Testis (tissue), 2 donors: ENCODE measurements at regions not wholly inside any gene's neighbourhood (a gene's known extent, or its start where the extent isn't known, plus 50 kb on each side); places are given as distances from the start of the nearest gene placed in this dataset.
"Not testable (repeated sequence)": the region's sequence is repeated elsewhere in the genome, so short reads cannot be mapped to it uniquely, and the experiment has no call there.

Experiments
- DNase-seq: peaks from one replicate; pipeline ENCODE4 v3.0.0-alpha.2; 2019
- H3K27ac ChIP-seq, 2 donors: fragments of 200-600 bp; sonication (generic); one replicate each; pipeline ENCODE4 v1.5.1; 2019
- H3K27me3 ChIP-seq: fragments of 200-600 bp; sonication (generic); one replicate; pipeline ENCODE4 v1.5.1; 2019
- H3K36me3 ChIP-seq: fragments of 200-600 bp; sonication (generic); one replicate; pipeline ENCODE4 v1.5.1; 2017; ENCODE audit warnings: low read depth; ENCODE audit errors: missing control alignments
- H3K4me1 ChIP-seq: fragments of 200-600 bp; sonication (generic); one replicate; pipeline ENCODE4 v1.5.1; 2019
- H3K4me3 ChIP-seq, 2 donors: fragments of 200-600 bp; sonication (generic); one replicate each; pipeline ENCODE4 v1.5.1; 2017 to 2019
- H3K9me3 ChIP-seq: fragments of 200-600 bp; sonication (generic); one replicate; pipeline ENCODE4 v1.5.1; 2017
- POLR2A ChIP-seq: fragments of 450-650 bp; IDR thresholded peaks from one replicate; pipeline ENCODE4 v1.6.1; 2017; ENCODE audit warnings: antibody characterized with exemption, mild to moderate bottlenecking, moderate library complexity
- WGBS, 2 donors: methylation state at CpG; one replicate each; pipeline ENCODE4 v1.1.5; 2018; 5-methylcytosine and 5-hydroxymethylcytosine counted together
- intact Hi-C: fragments of 100-400 bp; cut with DNase I; formaldehyde crosslinking; loops from one replicate; pipeline ENCODE4 v1.15.1; 2023; ENCODE audit warnings: low total_unique reads
- TF ChIP-seq, protein P1 (sequence below), 3 experiments: fragments of 450-650 bp in 2 of 3; fragments of 200-600 bp in 1 of 3; sonication (generic) in 1 of 3; IDR thresholded peaks; one replicate each; pipeline ENCODE4 v1.5.1; 2016 to 2019; ENCODE audit warnings: antibody characterized with exemption in 3 of 3, mild to moderate bottlenecking in 2 of 3, moderate library complexity in 1 of 3

DNA sequence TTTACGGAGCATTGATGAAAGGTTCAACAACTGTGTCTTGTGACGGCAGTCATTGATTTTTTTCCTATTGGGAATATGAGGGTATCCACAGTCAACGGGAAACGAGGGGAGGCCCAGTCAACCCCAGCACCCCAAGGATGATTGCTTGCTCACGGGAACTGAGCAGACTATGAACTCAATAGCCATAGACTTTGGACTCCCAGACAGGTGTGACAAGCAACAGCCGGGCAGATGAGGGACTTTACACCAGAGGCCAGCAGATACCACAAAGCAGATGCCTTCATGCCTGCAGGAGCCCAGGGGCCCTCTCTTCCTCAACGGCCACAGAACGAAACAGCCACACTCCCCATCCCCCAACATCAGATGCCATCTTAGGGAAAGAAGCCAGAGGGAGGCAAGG is 80.3 kb upstream of the FLT1 start:
- Histone ChIP-seq H3K4me1 (no peaks in the 10 kb centered on the region), H3K9me3 (no peaks in the 10 kb centered on the region), H3K27me3 (no peaks in the 10 kb centered on the region), H3K27ac (no peak overlapping the region), H3K4me3 (no peak overlapping the region), H3K36me3 (no peaks in the 10 kb centered on the region)
- intact Hi-C loops: no loop called here
- TF ChIP-seq POLR2A: no peak
- TF ChIP-seq, protein P1, sequence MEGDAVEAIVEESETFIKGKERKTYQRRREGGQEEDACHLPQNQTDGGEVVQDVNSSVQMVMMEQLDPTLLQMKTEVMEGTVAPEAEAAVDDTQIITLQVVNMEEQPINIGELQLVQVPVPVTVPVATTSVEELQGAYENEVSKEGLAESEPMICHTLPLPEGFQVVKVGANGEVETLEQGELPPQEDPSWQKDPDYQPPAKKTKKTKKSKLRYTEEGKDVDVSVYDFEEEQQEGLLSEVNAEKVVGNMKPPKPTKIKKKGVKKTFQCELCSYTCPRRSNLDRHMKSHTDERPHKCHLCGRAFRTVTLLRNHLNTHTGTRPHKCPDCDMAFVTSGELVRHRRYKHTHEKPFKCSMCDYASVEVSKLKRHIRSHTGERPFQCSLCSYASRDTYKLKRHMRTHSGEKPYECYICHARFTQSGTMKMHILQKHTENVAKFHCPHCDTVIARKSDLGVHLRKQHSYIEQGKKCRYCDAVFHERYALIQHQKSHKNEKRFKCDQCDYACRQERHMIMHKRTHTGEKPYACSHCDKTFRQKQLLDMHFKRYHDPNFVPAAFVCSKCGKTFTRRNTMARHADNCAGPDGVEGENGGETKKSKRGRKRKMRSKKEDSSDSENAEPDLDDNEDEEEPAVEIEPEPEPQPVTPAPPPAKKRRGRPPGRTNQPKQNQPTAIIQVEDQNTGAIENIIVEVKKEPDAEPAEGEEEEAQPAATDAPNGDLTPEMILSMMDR (IDR thresholded peaks at IDR 0.05): no peak
- 76 to 81% methylated on average over 7 to 8 of the region's 8 CpGs for WGBS, 2 donors
- no peak for DNase-seq

DNA sequence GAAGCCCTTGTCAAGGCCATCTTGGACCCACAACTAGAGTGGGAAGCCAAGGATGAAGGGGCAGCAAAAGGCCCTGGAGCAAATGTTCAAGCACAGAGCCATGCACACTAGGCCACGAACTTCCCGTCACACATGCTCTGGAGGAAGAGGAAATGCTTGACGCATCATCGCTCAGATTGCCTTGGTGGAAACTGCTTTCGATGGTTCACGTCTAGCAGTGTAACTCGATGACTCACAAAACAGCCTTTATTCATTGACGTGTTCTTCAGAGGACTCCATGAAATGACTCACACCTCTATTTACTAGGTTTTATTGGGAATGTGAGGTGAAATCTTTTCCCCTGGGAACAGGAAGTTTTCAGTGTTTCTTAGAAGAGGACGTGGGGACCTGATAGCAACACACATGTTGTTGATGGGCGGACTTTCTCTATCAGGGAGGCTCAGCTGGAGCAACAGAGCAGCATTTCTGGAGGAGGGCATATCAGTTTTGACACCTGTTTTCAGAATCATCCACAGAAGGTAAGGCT is 79.8 kb upstream of the FLT1 start:
- 88 to 89% methylated on average over 10 of the region's 10 CpGs for WGBS, 2 donors
- no peaks in the 10 kb centered on the region for H3K4me1 ChIP-seq
- TF ChIP-seq, protein P1 (IDR thresholded peaks at IDR 0.05): no peak
- no peak for TF ChIP-seq POLR2A
- intact Hi-C loops: no loop called here
- H3K9me3 ChIP-seq: no peaks in the 10 kb centered on the region
- no peaks in the 10 kb centered on the region for H3K36me3 ChIP-seq
- no peak for DNase-seq
- H3K4me3 ChIP-seq: no peak overlapping the region
- no peaks in the 10 kb centered on the region for H3K27me3 ChIP-seq
- H3K27ac ChIP-seq: no peak overlapping the region

DNA sequence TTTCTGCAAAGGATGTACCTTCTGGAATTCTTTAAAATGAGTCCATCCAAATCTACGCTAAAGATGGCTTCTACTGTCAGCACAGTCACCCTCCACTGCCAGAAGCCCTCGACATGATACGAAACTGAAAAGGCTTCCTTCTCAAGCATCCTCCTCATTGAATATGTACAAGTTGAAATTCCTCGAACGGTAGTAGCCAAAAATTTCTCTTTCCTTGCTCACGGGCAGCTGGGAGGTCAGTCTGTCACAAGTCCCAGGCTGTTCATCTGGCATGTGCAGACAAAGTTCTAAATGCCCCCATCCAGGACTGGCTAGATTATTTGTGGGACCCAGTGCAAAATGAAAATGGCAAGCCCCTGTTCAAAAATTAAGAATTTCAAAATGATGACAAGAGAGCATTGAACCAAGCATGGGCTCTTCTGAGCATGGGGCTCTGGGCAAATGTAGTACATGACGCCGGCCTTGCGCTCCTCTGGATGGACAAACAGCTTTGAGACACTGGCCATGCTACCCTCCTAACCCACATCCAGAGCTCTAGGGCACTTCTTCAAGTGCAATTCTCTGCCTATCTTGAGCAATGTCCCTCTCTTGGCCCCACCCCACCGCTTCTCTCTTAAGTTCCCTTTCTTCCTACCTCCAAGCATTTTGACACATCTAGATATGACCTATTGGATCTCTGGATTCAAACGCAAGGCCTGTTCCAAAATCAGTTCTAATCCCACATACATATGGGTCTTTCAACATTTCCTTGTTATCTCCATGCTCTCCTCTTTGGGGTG is 78.9 kb upstream of the FLT1 start:
- no peak for DNase-seq
- Histone ChIP-seq H3K4me1 (no peaks in the 10 kb centered on the region), H3K9me3 (no peaks in the 10 kb centered on the region), H3K4me3 (no peak overlapping the region), H3K36me3 (no peaks in the 10 kb centered on the region), H3K27ac (no peak overlapping the region), H3K27me3 (no peaks in the 10 kb centered on the region)
- TF ChIP-seq, protein P1 (IDR thresholded peaks at IDR 0.05): no peak
- TF ChIP-seq POLR2A: no peak
- WGBS, 2 donors: 81 to 82% methylated on average over 11 of the region's 11 CpGs
- intact Hi-C loops: no loop called here

DNA sequence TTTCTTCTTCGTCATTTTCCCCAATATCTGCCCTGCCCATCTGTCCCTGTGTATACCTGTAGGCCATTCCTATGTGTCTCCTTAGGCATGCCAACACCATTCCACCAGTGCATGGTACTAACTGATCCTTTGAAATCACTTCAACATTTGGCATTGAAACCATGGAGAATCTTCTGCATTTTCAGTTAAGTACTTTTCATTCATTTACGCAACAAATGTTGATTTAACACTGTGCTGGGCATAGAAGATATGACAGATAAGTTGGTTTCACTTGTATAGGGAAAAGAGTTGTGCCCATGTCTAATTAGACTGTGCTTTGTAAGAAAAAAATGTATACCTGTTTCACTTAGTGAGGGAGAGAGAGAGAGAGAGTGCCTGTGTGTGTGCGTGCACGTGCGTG is 77.9 kb upstream of the FLT1 start:
- DNase-seq: no peak
- no peaks in the 10 kb centered on the region for H3K36me3 ChIP-seq
- no peak overlapping the region for H3K4me3 ChIP-seq
- no peaks in the 10 kb centered on the region for H3K9me3 ChIP-seq
- TF ChIP-seq POLR2A: no peak
- TF ChIP-seq, protein P1 (IDR thresholded peaks at IDR 0.05): no peak
- no peak overlapping the region for H3K27ac ChIP-seq
- no peaks in the 10 kb centered on the region for H3K4me1 ChIP-seq
- no peaks in the 10 kb centered on the region for H3K27me3 ChIP-seq
- intact Hi-C loops: no loop called here
- 88 to 94% methylated on average over 5 of the region's 5 CpGs for WGBS, 2 donors

DNA sequence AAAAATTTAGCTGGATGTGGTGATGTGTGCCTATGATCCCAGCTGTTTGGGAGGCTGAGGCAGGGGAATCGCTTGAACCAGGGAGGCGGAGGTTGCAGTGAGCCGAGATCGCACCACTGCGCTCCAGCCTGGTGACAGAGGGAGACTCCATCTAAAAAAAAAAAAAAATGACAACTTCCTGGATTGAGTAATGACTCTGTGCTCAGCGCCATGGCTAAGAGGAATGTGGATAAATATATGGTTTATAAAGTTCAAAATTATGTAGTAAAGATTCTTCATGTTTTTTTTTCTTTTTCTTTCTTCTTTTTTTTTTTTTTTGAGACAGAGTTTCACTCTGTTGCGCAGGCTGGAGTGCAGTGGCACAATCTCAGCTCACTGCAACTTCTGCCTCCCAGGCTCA is 75.4 kb upstream of the FLT1 start:
- DNase-seq, H3K4me1 ChIP-seq, intact Hi-C loops, H3K27me3 ChIP-seq, H3K9me3 ChIP-seq, H3K36me3 ChIP-seq, H3K4me3 ChIP-seq, H3K27ac ChIP-seq: not testable (repeated sequence)
- WGBS, 2 donors: 88 to 91% methylated on average over 7 of the region's 7 CpGs
